IPS-20b (cell line): ENCODE measurements at regions not wholly inside any gene's neighbourhood (a gene's known extent, or its start where the extent isn't known, plus 50 kb on each side); places are given as distances from the start of the nearest gene placed in this dataset.
"Not testable (repeated sequence)": the region's sequence is repeated elsewhere in the genome, so short reads cannot be mapped to it uniquely, and the experiment has no call there.

Experiments used
- H3K27ac ChIP-seq: one replicate; pipeline ENCODE4 v1.5.1; 2013; ENCODE audit warnings: low read length
- H3K27me3 ChIP-seq: 2 replicates; pipeline ENCODE4 v1.6.1; 2013; ENCODE audit warnings: mild to moderate bottlenecking, low read length, inconsistent platforms; ENCODE audit not compliant: insufficient read depth
- H3K36me3 ChIP-seq: 2 replicates; pipeline ENCODE4 v1.6.1; 2013; ENCODE audit warnings: low read depth, mild to moderate bottlenecking, inconsistent platforms, low read length, moderate library complexity; ENCODE audit not compliant: insufficient read depth
- H3K4me1 ChIP-seq: 2 replicates; pipeline ENCODE4 v1.6.1; 2013; ENCODE audit warnings: mild to moderate bottlenecking, control low read depth, inconsistent platforms, low read length, moderate library complexity; ENCODE audit not compliant: insufficient read depth
- H3K4me3 ChIP-seq: 2 replicates; pipeline ENCODE4 v1.5.1; 2013; ENCODE audit warnings: mild to moderate bottlenecking, low read length, inconsistent platforms
- H3K9ac ChIP-seq: 2 replicates; pipeline ENCODE4 v1.6.1; 2013; ENCODE audit warnings: low read depth, mild to moderate bottlenecking, inconsistent platforms, low read length, moderate library complexity
- H3K9me3 ChIP-seq: 2 replicates; pipeline ENCODE4 v1.6.1; 2013; ENCODE audit warnings: mild to moderate bottlenecking, low read depth, low read length, inconsistent platforms; ENCODE audit not compliant: insufficient read depth

DNA sequence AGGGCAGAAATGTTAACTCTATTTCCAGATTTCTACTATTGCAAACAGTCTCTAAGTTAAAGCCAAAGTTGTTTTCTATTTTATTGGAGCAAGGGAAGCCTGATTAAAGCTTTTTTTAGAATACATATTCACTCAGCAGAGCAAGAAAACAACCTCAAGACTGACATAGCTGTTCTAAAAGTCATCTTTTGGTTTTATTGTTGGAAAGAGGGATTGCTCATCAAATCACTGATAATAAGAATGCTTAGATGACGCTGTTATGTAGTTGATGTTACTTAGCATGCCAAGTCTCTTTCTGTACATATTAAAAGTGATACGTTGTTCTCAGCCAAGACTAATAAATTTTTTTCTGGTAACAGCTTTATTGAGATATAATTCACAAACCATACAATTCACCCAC, 172.6 kb upstream of the LAMA2 start:
- no peaks in the 10 kb centered on the region for H3K4me1 ChIP-seq
- H3K27me3 ChIP-seq = no peaks in the 10 kb centered on the region
- no peaks in the 10 kb centered on the region for H3K36me3 ChIP-seq
- no peaks in the 10 kb centered on the region for H3K9me3 ChIP-seq
- H3K9ac ChIP-seq = no peak overlapping the region
- no peak overlapping the region for H3K4me3 ChIP-seq
- no peak overlapping the region for H3K27ac ChIP-seq

GRCh38 chr6:128704601-128705000, 178.3 kb upstream of the LAMA2 start:
- no peaks in the 10 kb centered on the region for H3K4me1 ChIP-seq
- H3K9ac ChIP-seq = no peak overlapping the region
- H3K36me3 ChIP-seq = no peaks in the 10 kb centered on the region
- no peak overlapping the region for H3K4me3 ChIP-seq
- no peaks in the 10 kb centered on the region for H3K9me3 ChIP-seq
- no peaks in the 10 kb centered on the region for H3K27me3 ChIP-seq
- no peak overlapping the region for H3K27ac ChIP-seq

DNA sequence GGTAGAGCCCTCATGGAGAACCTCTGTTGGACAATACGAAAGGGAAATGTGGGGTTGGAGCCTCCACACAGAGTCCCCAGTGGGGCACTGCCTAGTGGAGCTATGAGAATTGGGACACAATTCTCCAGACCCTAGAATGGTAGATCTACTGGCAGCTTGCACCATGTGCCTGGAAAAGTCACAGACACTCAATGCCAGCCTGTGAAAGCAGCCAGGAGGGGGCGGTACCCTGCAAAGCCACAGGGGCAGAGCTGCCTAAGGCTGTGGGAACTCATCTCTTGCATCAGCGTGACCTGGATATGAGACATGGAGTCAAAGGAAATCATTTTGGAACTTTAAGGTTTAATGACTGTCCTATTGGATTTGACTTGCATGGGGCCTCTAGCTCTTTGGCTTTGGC, 179.1 kb upstream of the LAMA2 start:
- H3K4me3 ChIP-seq, H3K27ac ChIP-seq, H3K9ac ChIP-seq, H3K36me3 ChIP-seq, H3K27me3 ChIP-seq, H3K4me1 ChIP-seq, H3K9me3 ChIP-seq: not testable (repeated sequence)

DNA sequence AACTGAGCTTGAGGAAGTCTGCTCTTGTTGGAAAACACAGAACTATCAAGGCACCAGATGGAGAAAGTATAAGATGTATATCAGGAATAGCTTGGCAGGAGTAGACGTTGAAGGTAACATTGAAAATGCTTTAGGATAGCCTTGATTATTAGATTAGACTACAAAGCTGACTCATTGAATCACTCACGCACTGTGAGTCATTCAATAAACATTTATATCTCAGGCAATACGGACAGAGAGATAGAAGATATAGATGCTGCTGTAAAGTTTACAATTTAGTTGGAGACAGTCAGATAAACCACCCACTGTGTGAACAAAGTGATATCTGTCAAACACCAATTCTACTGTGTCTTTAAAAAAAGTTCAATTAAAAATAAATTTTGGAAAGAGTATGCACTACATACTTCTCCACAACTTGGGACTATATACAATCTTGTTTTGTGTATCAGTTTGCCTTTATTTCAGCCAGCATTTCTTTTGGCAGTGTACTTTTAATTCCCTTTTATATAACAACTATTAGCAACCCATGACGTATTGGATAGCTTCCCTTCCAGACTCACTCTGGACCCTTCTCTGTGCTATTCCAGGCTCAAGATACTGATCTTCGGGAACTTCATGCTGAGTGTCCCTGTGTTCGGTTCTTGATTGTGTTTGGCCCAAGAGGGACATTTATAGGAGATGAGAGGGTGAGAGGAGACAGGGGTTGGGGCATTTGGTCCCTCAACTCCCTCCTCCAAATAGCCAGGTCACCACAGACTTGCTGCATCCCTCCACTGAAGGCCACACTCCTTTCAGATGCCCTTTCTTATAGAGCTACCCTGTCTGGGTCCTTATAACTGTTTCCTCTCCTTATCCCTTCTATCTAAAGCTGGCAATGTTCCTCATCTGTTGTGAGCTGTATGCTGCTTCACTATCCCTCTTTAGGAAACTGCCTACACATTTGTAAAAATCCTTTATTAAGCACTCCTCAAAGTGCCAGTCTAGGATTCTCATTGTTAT, 176.6 kb upstream of the PTPRK start:
- no peak overlapping the region for H3K27ac ChIP-seq
- H3K9me3 ChIP-seq = no peaks in the 10 kb centered on the region
- no peak overlapping the region for H3K4me3 ChIP-seq
- no peak overlapping the region for H3K9ac ChIP-seq
- H3K27me3 ChIP-seq = no peaks in the 10 kb centered on the region
- no peaks in the 10 kb centered on the region for H3K36me3 ChIP-seq
- H3K4me1 ChIP-seq = no peaks in the 10 kb centered on the region

DNA sequence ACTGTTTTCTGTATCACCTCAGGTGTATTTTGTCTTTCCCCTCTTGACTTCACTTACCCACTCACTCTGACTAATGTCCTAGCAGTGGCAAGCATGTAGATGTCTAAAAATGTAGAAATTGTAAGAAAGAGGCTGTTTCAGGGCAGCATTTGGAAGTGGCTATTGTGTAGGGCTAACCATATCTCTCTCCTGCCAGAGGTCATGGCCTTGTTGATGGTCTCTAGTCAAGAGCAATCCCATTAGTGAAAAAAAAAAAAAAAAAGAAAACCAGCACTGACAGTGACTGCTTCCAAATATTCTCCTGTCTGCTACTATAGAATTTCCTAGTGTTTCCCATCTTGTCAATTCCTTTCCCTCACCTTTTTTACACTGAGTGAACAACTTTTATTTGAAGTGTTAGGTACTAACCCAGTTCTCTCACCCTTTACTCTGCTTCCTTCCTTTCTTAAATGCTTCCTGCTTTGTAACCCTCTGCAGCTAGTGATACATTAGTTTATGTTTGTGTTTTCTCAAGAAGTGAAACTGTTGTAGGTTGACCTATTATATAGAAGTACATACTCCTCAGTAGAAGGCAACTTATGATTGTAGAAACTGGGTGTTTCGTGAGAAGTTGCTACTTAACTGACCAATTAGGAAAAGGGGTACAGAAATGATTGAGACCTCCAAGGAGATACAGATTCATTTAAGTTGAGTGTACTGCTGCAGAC, 174.1 kb upstream of the PTPRK start:
- no peak overlapping the region for H3K27ac ChIP-seq
- no peak overlapping the region for H3K4me3 ChIP-seq
- no peaks in the 10 kb centered on the region for H3K36me3 ChIP-seq
- no peak overlapping the region for H3K9ac ChIP-seq
- H3K9me3 ChIP-seq = no peaks in the 10 kb centered on the region
- H3K27me3 ChIP-seq = no peaks in the 10 kb centered on the region
- no peaks in the 10 kb centered on the region for H3K4me1 ChIP-seq

- no peaks in the 10 kb centered on the region for H3K4me1 ChIP-seq
- no peak overlapping the region for H3K9ac ChIP-seq
- no peak overlapping the region for H3K27ac ChIP-seq
- H3K36me3 ChIP-seq = no peaks in the 10 kb centered on the region
- no peaks in the 10 kb centered on the region for H3K9me3 ChIP-seq
- H3K27me3 ChIP-seq = no peaks in the 10 kb centered on the region
- no peak overlapping the region for H3K4me3 ChIP-seq
These were observed 169.7 kb upstream of the PTPRK start for GRCh38 chr6:128690063-128690462.

DNA sequence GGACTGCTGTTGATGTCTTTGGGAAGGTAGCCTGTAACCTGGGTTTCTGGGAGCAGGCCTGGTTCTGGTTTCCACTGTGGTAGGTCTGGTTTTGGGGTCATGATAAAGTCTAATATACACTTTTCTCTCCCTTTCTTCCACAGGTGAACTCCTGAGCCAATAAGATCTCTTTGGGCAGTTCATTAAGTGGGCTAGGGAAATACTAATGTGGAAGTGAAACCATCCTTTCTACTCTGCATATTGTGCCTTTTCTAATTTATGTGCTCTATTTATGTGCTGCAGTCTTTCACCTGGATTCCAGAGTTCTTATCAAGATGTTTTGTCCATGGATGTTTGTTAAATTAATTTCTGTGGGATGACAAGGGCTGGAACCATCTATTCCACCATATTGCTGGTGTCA, 165.7 kb upstream of the PTPRK start:
- H3K4me3 ChIP-seq = no peak overlapping the region
- H3K9me3 ChIP-seq = no peaks in the 10 kb centered on the region
- H3K9ac ChIP-seq = no peak overlapping the region
- no peaks in the 10 kb centered on the region for H3K4me1 ChIP-seq
- no peaks in the 10 kb centered on the region for H3K27me3 ChIP-seq
- H3K36me3 ChIP-seq = no peaks in the 10 kb centered on the region
- no peak overlapping the region for H3K27ac ChIP-seq

GRCh38 chr6:128676456-128676855, 156.1 kb upstream of the PTPRK start:
- H3K36me3 ChIP-seq = no peaks in the 10 kb centered on the region
- no peak overlapping the region for H3K27ac ChIP-seq
- no peaks in the 10 kb centered on the region for H3K4me1 ChIP-seq
- no peak overlapping the region for H3K4me3 ChIP-seq
- no peak overlapping the region for H3K9ac ChIP-seq
- no peaks in the 10 kb centered on the region for H3K27me3 ChIP-seq
- no peaks in the 10 kb centered on the region for H3K9me3 ChIP-seq

GRCh38 chr6:128672023-128672422, 151.6 kb upstream of the PTPRK start:
- Histone ChIP-seq H3K4me1 (no peaks in the 10 kb centered on the region), H3K9ac (no peak overlapping the region), H3K36me3 (no peaks in the 10 kb centered on the region), H3K9me3 (no peaks in the 10 kb centered on the region), H3K4me3 (no peak overlapping the region), H3K27ac (no peak overlapping the region), H3K27me3 (no peaks in the 10 kb centered on the region)

DNA sequence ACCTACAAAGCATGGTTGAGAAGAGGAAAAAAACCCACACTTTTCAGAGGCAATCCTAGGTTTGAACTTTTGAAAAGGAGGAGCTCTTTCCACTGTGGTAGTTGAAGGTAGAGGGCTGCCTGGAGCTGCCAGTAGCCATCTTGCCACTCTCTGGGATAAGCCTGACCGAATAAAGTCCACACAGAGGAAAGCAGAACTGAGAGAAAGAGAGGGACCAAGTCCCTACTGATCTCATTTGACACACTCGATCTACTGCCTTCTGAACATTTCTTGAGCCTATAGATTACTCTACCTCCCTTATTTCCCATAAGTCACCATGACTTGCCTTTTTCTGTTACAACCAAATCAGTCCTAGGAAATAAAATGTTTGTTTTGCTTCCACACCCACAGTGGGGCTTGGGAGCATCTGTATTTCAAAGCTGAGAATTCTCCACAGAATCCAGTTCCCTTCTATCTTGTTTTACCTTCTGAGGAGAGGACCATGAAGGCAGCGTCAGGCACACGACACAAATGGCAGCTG, 147.0 kb upstream of the PTPRK start:
- Histone ChIP-seq H3K36me3 (no peaks in the 10 kb centered on the region), H3K4me1 (no peaks in the 10 kb centered on the region), H3K27ac (no peak overlapping the region), H3K4me3 (no peak overlapping the region), H3K9me3 (no peaks in the 10 kb centered on the region), H3K27me3 (no peaks in the 10 kb centered on the region), H3K9ac (no peak overlapping the region)

DNA sequence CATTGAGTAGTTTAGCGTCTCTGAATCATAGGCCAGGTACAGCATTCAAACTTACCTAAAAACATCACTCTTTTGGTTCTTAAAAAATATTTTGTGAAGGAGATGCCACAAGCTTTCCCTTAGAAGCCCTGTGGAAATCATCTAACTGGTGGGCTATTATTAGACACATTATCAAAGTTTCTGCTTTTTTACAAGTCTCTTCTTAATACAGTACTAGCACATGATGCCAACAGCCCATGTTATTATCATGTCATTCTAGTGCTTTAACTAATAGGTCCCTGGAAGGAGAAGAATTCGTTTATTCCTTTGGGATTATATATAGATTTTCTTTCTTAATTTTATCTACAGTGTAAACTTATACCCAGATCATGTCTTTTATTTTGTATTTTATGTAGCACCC, 146.0 kb upstream of the PTPRK start:
- Histone ChIP-seq H3K27me3 (no peaks in the 10 kb centered on the region), H3K9ac (no peak overlapping the region), H3K27ac (no peak overlapping the region), H3K36me3 (no peaks in the 10 kb centered on the region), H3K9me3 (no peaks in the 10 kb centered on the region), H3K4me1 (no peaks in the 10 kb centered on the region), H3K4me3 (no peak overlapping the region)

DNA sequence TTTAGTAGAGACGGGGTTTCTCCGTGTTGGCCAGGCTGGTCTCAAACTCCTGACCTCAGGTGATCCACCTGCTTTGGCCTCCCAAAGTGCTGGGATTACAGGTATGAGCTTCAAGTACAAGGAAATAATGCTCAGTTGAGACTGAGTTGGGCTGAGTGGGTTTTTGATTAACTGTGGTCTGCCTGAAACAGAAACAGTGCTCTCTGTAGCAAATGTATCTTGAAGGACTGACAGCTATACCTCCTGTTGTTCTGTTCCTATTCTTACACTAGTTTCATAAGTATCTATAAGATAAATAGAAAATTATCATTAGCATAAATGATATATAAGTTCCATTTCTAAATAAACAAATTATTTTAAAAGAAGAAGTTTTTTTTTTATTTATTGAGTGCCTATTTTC, 142.8 kb upstream of the PTPRK start:
- Histone ChIP-seq H3K4me1 (no peaks in the 10 kb centered on the region), H3K9ac (no peak overlapping the region), H3K4me3 (no peak overlapping the region), H3K9me3 (no peaks in the 10 kb centered on the region), H3K27ac (no peak overlapping the region), H3K36me3 (no peaks in the 10 kb centered on the region), H3K27me3 (no peaks in the 10 kb centered on the region)
